ENCODE measurements at regions not wholly inside any gene's neighbourhood (a gene's known extent, or its start where the extent isn't known, plus 50 kb on each side); places are given as distances from the start of the nearest gene placed in this dataset.

DNA sequence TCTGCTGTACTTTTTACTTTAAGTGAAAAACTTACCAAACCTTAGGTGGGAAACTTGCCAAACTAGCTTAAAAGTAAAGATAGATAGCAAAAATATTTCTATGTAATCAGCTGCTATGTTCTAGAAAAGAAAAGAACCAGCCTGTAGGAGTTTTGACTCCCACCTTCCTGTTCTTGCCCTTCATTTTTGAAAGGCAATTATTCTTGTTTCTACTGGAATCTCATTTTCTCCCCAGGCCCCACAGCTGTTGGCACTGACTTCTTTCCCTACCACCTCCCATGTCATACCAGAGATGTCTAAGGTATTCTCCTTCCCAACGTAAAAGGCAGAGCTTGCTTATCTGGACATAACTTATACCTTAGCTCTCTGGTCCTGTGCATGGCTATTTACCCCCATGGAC lies 389.7 kb downstream of the ARHGEF28 start:
- Mint-ChIP-seq H3K4me3 (no peak overlapping the region), H3K36me3 (ENCODE audit: insufficient read depth) (no peaks in the 10 kb centered on the region), H3K4me1 (ENCODE audit: low read depth) (no peaks in the 10 kb centered on the region), H3K9me3 (no peaks in the 10 kb centered on the region), H3K27me3 (ENCODE audit: low read depth) (peaks cover 13% of the 10 kb centered on the region)
- DNase-seq (no peak), ATAC-seq (no peak)

DNA sequence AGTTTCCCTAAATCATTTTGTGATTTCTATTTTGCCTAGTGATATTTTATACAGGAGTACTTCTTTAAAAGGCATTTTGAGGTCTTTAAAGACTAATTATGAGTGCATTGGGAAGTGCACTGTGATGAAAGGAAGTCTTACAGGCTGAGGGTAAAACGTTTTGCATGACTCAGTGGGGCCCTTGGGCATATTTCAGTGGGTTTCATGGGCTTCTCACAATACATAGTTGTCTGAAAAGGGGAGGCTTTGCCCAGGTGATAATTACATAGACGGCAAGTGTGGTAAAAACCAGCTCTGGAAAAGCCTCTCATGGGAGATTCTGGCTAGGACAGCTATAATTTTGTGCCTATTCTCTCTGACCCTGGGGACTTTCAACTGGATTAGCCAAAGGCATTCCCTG lies 387.2 kb downstream of the ARHGEF28 start:
- H3K36me3 Mint-ChIP-seq (ENCODE audit: insufficient read depth), result no peaks in the 10 kb centered on the region
- no peak overlapping the region for H3K4me3 Mint-ChIP-seq
- DNase-seq (no peak), ATAC-seq (no peak)
- no peaks in the 10 kb centered on the region for H3K9me3 Mint-ChIP-seq
- H3K27me3 Mint-ChIP-seq (ENCODE audit: low read depth), result peaks cover 15% of the 10 kb centered on the region
- H3K4me1 Mint-ChIP-seq (ENCODE audit: low read depth), result no peaks in the 10 kb centered on the region

DNA sequence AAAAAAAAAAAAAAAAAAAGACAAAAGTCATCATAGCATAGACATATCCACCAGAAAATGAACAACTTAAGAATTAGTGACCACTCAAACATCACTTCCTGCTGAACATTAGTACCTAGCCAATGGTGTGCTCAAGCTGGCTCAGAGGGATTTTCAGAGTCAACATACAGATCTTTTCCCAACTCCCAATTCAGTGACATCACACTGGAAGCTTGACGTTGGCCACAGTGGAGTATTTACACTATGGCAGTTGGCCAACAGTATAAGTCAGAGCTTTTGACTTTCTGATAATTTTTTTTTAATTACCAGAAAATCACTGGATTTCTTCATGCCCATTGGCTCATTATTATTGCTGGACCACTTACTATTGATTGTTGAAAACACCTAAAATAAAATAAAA lies 383.5 kb downstream of the ARHGEF28 start:
- H3K4me1 Mint-ChIP-seq (ENCODE audit: low read depth), result no peaks in the 10 kb centered on the region
- ATAC-seq (no peak), DNase-seq (no peak)
- no peaks in the 10 kb centered on the region for H3K36me3 Mint-ChIP-seq (ENCODE audit: insufficient read depth)
- H3K4me3 Mint-ChIP-seq, result no peak overlapping the region
- no peaks in the 10 kb centered on the region for H3K9me3 Mint-ChIP-seq
- peaks cover 14% of the 10 kb centered on the region for H3K27me3 Mint-ChIP-seq (ENCODE audit: low read depth)

DNA sequence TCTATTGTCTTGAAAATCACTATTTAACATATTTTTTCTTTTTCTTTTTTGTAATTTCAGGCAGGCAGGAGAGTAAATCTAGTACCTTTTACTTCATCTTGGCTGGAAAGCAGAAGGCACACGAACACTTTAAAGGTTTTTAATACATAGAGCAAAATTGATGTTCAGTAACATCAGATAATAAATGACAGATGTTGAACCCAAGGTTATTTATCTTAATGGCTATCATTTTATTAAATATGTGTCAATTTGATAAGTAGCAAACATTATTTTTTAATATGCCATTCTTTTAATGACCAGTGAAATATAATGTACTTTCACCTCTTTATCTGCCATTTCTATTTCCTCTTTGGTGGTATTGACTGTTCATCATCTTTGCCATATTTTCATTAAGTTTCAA lies 381.2 kb downstream of the ARHGEF28 start:
- no peaks in the 10 kb centered on the region for H3K4me1 Mint-ChIP-seq (ENCODE audit: low read depth)
- ATAC-seq (no peak), DNase-seq (no peak)
- no peaks in the 10 kb centered on the region for H3K36me3 Mint-ChIP-seq (ENCODE audit: insufficient read depth)
- no peak overlapping the region for H3K4me3 Mint-ChIP-seq
- H3K9me3 Mint-ChIP-seq, result no peaks in the 10 kb centered on the region
- H3K27me3 Mint-ChIP-seq (ENCODE audit: low read depth), result peaks cover 11% of the 10 kb centered on the region

DNA sequence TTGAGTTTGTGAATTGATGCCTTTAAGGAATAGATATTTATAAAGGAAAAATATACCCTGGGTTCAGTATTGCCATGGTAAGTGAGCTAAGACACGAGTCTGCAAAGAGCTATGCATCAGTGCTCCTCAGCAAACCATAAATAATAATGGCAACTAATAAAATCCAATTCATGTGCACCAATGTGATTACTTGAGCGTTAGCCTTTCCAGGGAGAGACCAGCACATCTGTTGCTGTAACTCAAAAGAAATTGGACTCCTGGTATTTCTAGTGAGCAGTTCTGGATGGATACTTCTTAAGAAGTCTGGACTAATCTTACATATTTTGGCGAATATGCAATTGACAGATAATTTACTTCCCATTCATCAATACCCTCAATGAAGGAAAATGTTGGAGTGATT lies 373.3 kb downstream of the ARHGEF28 start:
- H3K36me3 Mint-ChIP-seq (ENCODE audit: insufficient read depth), result no peaks in the 10 kb centered on the region
- H3K4me1 Mint-ChIP-seq (ENCODE audit: low read depth), result no peaks in the 10 kb centered on the region
- no peaks in the 10 kb centered on the region for H3K9me3 Mint-ChIP-seq
- DNase-seq (no peak), ATAC-seq (no peak)
- H3K27me3 Mint-ChIP-seq (ENCODE audit: low read depth), result peaks cover 3% of the 10 kb centered on the region
- no peak overlapping the region for H3K4me3 Mint-ChIP-seq

DNA sequence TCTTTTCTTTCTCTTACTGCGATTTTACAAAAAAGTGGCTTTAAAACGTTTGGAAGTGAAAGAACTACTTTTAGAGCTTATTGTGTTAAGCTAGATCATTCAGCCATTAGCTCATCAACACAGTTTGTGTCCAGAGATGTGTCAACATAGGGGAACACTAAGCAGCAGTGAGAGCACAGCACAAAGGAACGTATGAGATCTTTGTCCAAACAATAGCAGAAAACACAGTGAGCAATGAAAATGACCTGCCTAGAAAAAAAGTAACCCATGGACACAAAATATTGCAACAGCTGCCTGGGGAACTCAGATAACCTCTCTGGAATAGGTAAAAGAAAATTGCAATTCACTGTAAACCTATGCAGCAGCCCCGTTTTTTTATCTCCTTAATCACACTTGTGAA lies 372.5 kb downstream of the ARHGEF28 start:
- no peak for ATAC-seq
- Mint-ChIP-seq H3K9me3 (peaks cover 4% of the 10 kb centered on the region), H3K4me1 (ENCODE audit: low read depth) (no peaks in the 10 kb centered on the region), H3K27me3 (ENCODE audit: low read depth) (peaks cover 7% of the 10 kb centered on the region), H3K4me3 (no peak overlapping the region), H3K36me3 (ENCODE audit: insufficient read depth) (no peaks in the 10 kb centered on the region)
- DNase-seq, result no peak

DNA sequence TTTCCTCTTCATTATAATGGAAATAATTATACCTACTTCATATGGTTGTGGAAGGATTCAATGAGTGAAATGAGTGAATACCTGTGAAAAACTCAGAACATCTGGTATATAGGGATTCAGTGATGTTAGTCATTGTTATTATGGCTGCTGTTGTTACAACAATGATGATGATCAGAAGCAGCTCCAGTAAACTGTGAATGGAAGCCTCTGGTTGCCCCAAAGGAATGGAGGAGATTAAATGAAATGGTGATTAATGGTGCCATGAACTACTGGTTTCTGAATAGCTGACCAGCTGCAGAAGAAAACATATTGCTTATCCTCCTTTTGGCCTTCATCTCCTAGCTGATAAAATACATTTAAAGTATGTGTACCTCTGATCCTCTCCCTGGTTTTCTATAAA lies 372.0 kb downstream of the ARHGEF28 start:
- no peak for DNase-seq
- Mint-ChIP-seq H3K27me3 (ENCODE audit: low read depth) (peaks cover 8% of the 10 kb centered on the region), H3K4me1 (ENCODE audit: low read depth) (no peaks in the 10 kb centered on the region), H3K4me3 (no peak overlapping the region), H3K9me3 (peaks cover 7% of the 10 kb centered on the region), H3K36me3 (ENCODE audit: insufficient read depth) (no peaks in the 10 kb centered on the region)
- ATAC-seq, result no peak

DNA sequence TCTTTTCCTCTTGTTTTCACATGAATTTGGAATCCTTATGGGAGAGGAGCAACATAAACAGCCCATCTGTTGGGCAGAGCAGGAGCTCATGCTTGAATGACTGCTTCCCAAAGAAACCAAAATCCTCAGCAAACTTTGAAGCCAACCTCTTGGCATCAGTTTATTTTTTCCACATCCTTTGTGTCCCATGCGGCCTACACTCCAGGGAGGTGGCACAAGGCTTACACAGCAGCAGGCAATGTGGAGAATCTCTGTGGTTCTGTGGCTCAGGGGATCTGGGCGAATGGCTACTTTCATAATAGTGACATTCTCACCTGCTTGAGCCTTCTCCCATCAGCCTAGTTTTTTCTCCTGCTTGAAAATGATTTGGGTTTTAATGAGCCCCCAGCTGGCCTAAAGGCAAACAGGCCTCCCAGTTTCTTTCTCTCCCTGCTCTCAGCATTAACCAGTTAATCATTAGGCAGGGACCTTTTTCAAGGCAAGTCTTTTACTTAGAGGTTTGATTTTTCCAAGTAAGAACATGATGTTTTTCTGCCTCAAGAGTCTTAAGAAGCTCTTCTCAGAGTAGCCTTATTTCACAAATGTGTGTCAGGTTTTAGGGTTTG lies 370.3 kb downstream of the ARHGEF28 start:
- Mint-ChIP-seq H3K4me1 (ENCODE audit: low read depth) (no peaks in the 10 kb centered on the region), H3K27me3 (ENCODE audit: low read depth) (peaks cover 20% of the 10 kb centered on the region), H3K36me3 (ENCODE audit: insufficient read depth) (no peaks in the 10 kb centered on the region), H3K9me3 (peaks cover 7% of the 10 kb centered on the region), H3K4me3 (no peak overlapping the region)
- no peak for ATAC-seq
- no peak for DNase-seq

DNA sequence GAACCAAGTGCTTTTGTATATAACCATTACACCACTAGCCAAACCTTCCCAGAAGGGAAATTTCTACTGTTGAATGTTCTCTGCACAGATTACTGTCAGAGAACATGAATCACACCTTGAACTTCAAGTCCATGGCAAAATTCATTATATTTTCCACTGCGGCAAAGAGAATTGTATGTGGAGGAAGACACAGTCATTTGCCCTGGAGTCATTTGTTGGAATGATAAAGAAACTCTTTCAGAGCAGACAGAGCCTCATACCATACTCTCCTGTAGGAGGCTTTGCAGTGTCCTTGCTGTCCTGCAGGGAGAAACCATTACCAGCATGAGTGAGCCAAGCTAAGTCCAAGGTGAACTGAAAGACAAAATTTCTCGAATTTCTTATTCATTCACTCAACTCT lies 369.0 kb downstream of the ARHGEF28 start:
- no peak for DNase-seq
- no peaks in the 10 kb centered on the region for H3K4me1 Mint-ChIP-seq (ENCODE audit: low read depth)
- H3K27me3 Mint-ChIP-seq (ENCODE audit: low read depth), result peaks cover 22% of the 10 kb centered on the region
- no peaks in the 10 kb centered on the region for H3K36me3 Mint-ChIP-seq (ENCODE audit: insufficient read depth)
- no peak overlapping the region for H3K4me3 Mint-ChIP-seq
- peaks cover 7% of the 10 kb centered on the region for H3K9me3 Mint-ChIP-seq
- no peak for ATAC-seq
